ENCODE measurements at regions not wholly inside any gene's neighbourhood (a gene's known extent, or its start where the extent isn't known, plus 50 kb on each side); places are given as distances from the start of the nearest gene placed in this dataset.
A peak's percentile ranks its signal among the peaks of the same experiment; 100 is the strongest.

DNA sequence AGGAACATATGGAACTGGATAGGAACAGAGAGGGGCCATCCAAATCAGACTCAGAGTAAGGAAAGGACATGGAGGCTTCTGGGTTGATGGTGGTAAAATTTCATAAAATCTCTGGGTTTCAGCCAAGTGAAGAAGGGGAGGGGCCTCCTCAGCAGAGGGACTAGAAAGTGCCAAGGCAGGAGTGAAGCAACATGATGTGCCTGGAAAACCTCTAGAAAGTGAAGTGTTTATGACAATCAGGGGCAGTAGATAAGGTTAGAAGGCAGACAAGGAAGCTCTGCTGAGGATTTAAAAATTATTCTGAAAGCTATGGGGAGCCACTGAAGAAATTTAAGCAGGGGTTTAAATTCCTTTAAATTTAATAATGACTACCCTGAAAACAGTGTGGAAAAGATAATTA lies 126.0 kb upstream of the TENT5A start:
- Histone ChIP-seq H3K27me3 (replicated peaks in 1 of 4; ENCODE audit: control insufficient read depth in 3 of 4, extremely low read depth in 1 of 4, insufficient read depth in 3 of 4, low read length in 3 of 4) (no peaks in the 10 kb centered on the region), H3K14ac (ENCODE audit: insufficient read length) (no peak overlapping the region), H3K23ac (ENCODE audit: insufficient read length) (no peak overlapping the region), H3K56ac (replicated peaks; ENCODE audit: insufficient read length, low read depth, low read length) (no peak overlapping the region), H2AFZ (ENCODE audit: low read length) (0 out of 2 replicates have a peak overlapping the region, but pooled peaks have one; percentile 50), H3K9ac (replicated peaks in 1 of 4; ENCODE audit: extremely low read depth in 1 of 4, low read depth in 3 of 4, low read length in 3 of 4) (no peak overlapping the region), H4K8ac (ENCODE audit: extremely low read depth, insufficient read depth, low read length) (no peak overlapping the region), H2BK5ac (ENCODE audit: low read depth, low read length) (no peak overlapping the region), H2BK12ac (ENCODE audit: low read depth, low read length) (no peak overlapping the region), H2AK5ac (ENCODE audit: low read depth, low read length) (no peak overlapping the region), H3K79me1 (ENCODE audit: low read depth, low read length) (no peaks in the 10 kb centered on the region), H3K27ac (ENCODE audit: low read depth, low read length) (no peak overlapping the region), H3K4me1 (replicated peaks in 1 of 4; ENCODE audit: control insufficient read depth in 3 of 4, insufficient read depth in 4 of 4, low read length in 3 of 4) (no peaks in the 10 kb centered on the region), H3K36me3 (ENCODE audit: control insufficient read depth in 2 of 4, insufficient read depth in 4 of 4, low read length in 3 of 4) (no peaks in the 10 kb centered on the region), H3K9me3 (ENCODE audit: insufficient read depth in 2 of 2, low read depth in 1 of 2, low read length in 1 of 2) (no peaks in the 10 kb centered on the region), H2BK15ac (ENCODE audit: low read length) (no peak overlapping the region), H3K18ac (ENCODE audit: extremely low read depth, low read length) (no peak overlapping the region), H3K4ac (replicated peaks; ENCODE audit: insufficient read length, low read depth, low read length) (no peak overlapping the region), H4K5ac (ENCODE audit: insufficient read length, low read depth, low read length) (no peak overlapping the region), H4K91ac (replicated peaks; ENCODE audit: insufficient read length, low read length) (no peak overlapping the region), H4K20me1 (replicated peaks in 1 of 2; ENCODE audit: control insufficient read depth in 1 of 2, insufficient read depth in 2 of 2, low read length in 2 of 2) (no peaks in the 10 kb centered on the region), H3K4me3 (ENCODE audit: extremely low read depth in 1 of 4, insufficient read depth in 2 of 4, low read depth in 3 of 4, low read length in 4 of 4) (no peak overlapping the region), H3K79me2 (ENCODE audit: control insufficient read depth in 1 of 2, insufficient read depth in 2 of 2, low read length in 2 of 2) (no peaks in the 10 kb centered on the region), H2BK20ac (ENCODE audit: low read length) (no peak overlapping the region), H3K23me2 (ENCODE audit: low read depth, low read length) (no peaks in the 10 kb centered on the region; the same call in 1 of the 2 replicates), H3K4me2 (ENCODE audit: insufficient read depth in 1 of 2, low read depth in 2 of 2, low read length in 2 of 2) (no peak overlapping the region), H2BK120ac (replicated peaks; ENCODE audit: low read depth, low read length) (no peak overlapping the region)
- CTCF ChIA-PET (ENCODE audit: partially characterized antibody) = no interaction called here
- FAIRE-seq (no peak), DNase-seq (ENCODE audit: low read depth in 1 of 2, low spot score in 2 of 2) (no peak)
- POLR2A ChIA-PET (ENCODE audit: partially characterized antibody) = no interaction called here
- TF ChIP-seq SRF (IDR thresholded peaks at IDR 0.05; ENCODE audit: low read depth, low read length) (no peak), TBP (IDR thresholded peaks at IDR 0.05; ENCODE audit: low read depth, low read length) (no peak), CTBP2 (IDR thresholded peaks at IDR 0.05; ENCODE audit: borderline replicate concordance, insufficient read depth, insufficient read length, low read length) (no peak), TEAD4 (IDR thresholded peaks at IDR 0.05; ENCODE audit: low read depth, low read length) (no peak), KDM5A (IDR thresholded peaks at IDR 0.05; ENCODE audit: low read length) (no peak), GABPA (IDR thresholded peaks at IDR 0.05; ENCODE audit: borderline replicate concordance, insufficient read depth, low read length) (no peak), BRCA1 (IDR thresholded peaks at IDR 0.05; ENCODE audit: low read depth, low read length) (no peak), EZH2 (IDR thresholded peaks at IDR 0.05; ENCODE audit: low read depth, low read length, severe bottlenecking) (no peak), SP2 (IDR thresholded peaks at IDR 0.05; ENCODE audit: low read length) (no peak), RXRA (IDR thresholded peaks at IDR 0.05; ENCODE audit: insufficient read depth, low read depth, low read length) (no peak), POLR2A (IDR thresholded peaks at IDR 0.05; ENCODE audit: control extremely low read depth in 1 of 2, low read depth in 2 of 2, low read length in 2 of 2) (no peak), MAX (IDR thresholded peaks at IDR 0.05) (no peak), FOSL1 (IDR thresholded peaks at IDR 0.05; ENCODE audit: insufficient read depth, low read depth, low read length) (no peak)
- TF ChIP-seq, protein P1, sequence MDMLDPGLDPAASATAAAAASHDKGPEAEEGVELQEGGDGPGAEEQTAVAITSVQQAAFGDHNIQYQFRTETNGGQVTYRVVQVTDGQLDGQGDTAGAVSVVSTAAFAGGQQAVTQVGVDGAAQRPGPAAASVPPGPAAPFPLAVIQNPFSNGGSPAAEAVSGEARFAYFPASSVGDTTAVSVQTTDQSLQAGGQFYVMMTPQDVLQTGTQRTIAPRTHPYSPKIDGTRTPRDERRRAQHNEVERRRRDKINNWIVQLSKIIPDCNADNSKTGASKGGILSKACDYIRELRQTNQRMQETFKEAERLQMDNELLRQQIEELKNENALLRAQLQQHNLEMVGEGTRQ (IDR thresholded peaks at IDR 0.05; ENCODE audit: low read length) = no peak
- TF ChIP-seq, protein P2, sequence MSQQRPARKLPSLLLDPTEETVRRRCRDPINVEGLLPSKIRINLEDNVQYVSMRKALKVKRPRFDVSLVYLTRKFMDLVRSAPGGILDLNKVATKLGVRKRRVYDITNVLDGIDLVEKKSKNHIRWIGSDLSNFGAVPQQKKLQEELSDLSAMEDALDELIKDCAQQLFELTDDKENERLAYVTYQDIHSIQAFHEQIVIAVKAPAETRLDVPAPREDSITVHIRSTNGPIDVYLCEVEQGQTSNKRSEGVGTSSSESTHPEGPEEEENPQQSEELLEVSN (IDR thresholded peaks at IDR 0.05) = no peak

Measured in H1 (cell line).